GM12872 (cell line): ENCODE measurements at regions not wholly inside any gene's neighbourhood (a gene's known extent, or its start where the extent isn't known, plus 50 kb on each side); places are given as distances from the start of the nearest gene placed in this dataset.

ENCODE experiments used
- CTCF ChIP-seq: IDR thresholded peaks from 3 replicates; pipeline ENCODE4 v1.5.1; 2011; ENCODE audit warnings: low read depth, mild to moderate bottlenecking, low read length, moderate library complexity; ENCODE audit not compliant: insufficient read depth

- TF ChIP-seq CTCF, result peak; percentile 95
Measured at GRCh38 chr18:47748847-47749599, 181.4 kb downstream of the SMAD2 start.

GRCh38 chr18:47748093-47748796 lies 182.2 kb downstream of the SMAD2 start:
- no peak for TF ChIP-seq CTCF

GRCh38 chr18:47747260-47747795 lies 183.1 kb downstream of the SMAD2 start:
- TF ChIP-seq CTCF, result no peak

- TF ChIP-seq CTCF, result no peak
Measured at GRCh38 chr18:47746615-47747014, 183.8 kb downstream of the SMAD2 start.

- no peak for TF ChIP-seq CTCF
Measured at GRCh38 chr18:47745227-47745626, 185.2 kb downstream of the SMAD2 start.

GRCh38 chr18:47737956-47738355 lies 192.5 kb downstream of the SMAD2 start:
- TF ChIP-seq CTCF, result no peak

- no peak for TF ChIP-seq CTCF
Measured at GRCh38 chr18:47737198-47737830, 193.1 kb downstream of the SMAD2 start.
